GM23248 (cell line): ENCODE measurements at regions not wholly inside any gene's neighbourhood (a gene's known extent, or its start where the extent isn't known, plus 50 kb on each side); places are given as distances from the start of the nearest gene placed in this dataset.

Experiments
- EZH2 ChIP-seq: fragments of 200-600 bp; sonication (generic); IDR thresholded peaks from 2 replicates; pipeline ENCODE4 v1.6.1; 2018; ENCODE audit warnings: antibody characterized with exemption, mild to moderate bottlenecking; ENCODE audit not compliant: insufficient read depth, poor library complexity, severe bottlenecking
- EZH2phosphoT487 ChIP-seq: fragments of 200-600 bp; sonication (generic); IDR thresholded peaks from 2 replicates; pipeline ENCODE4 v1.6.1; 2018; ENCODE audit warnings: antibody characterized with exemption, moderate library complexity, mild to moderate bottlenecking, low read depth; ENCODE audit not compliant: insufficient read depth

GRCh38 chr7:140283472-140283871, 106.7 kb upstream of the KDM7A start:
- no peak for TF ChIP-seq EZH2
- no peak for TF ChIP-seq EZH2phosphoT487
